ENCODE measurements at regions not wholly inside any gene's neighbourhood (a gene's known extent, or its start where the extent isn't known, plus 50 kb on each side); places are given as distances from the start of the nearest gene placed in this dataset.

DNA sequence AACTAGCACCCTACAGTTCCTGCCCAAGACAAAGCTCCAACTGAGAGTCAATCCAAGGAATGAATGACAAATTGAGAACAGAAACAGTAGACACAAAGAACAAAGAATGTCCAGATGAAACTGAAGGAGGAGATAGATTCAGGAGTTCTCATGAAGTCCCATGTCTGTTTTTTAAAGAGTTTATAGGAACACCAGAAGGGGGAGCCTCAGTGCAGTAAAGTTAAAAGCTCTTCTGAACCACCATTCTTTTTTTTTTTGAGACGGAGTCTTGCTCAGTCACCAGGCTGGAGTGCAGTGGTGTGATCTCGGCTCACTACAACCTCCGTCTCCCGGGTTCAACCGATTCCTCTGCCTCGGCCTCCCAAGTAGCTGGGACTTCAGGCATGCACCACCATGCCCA is 323.6 kb downstream of the MRPL39 start:
- TF ChIP-seq, protein P1, sequence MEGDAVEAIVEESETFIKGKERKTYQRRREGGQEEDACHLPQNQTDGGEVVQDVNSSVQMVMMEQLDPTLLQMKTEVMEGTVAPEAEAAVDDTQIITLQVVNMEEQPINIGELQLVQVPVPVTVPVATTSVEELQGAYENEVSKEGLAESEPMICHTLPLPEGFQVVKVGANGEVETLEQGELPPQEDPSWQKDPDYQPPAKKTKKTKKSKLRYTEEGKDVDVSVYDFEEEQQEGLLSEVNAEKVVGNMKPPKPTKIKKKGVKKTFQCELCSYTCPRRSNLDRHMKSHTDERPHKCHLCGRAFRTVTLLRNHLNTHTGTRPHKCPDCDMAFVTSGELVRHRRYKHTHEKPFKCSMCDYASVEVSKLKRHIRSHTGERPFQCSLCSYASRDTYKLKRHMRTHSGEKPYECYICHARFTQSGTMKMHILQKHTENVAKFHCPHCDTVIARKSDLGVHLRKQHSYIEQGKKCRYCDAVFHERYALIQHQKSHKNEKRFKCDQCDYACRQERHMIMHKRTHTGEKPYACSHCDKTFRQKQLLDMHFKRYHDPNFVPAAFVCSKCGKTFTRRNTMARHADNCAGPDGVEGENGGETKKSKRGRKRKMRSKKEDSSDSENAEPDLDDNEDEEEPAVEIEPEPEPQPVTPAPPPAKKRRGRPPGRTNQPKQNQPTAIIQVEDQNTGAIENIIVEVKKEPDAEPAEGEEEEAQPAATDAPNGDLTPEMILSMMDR (IDR thresholded peaks at IDR 0.05) = no peak
- no peak overlapping the region for H3K27ac ChIP-seq
- no peak overlapping the region for H3K4me3 ChIP-seq
- no peak for DNase-seq (ENCODE audit: low spot score)

DNA sequence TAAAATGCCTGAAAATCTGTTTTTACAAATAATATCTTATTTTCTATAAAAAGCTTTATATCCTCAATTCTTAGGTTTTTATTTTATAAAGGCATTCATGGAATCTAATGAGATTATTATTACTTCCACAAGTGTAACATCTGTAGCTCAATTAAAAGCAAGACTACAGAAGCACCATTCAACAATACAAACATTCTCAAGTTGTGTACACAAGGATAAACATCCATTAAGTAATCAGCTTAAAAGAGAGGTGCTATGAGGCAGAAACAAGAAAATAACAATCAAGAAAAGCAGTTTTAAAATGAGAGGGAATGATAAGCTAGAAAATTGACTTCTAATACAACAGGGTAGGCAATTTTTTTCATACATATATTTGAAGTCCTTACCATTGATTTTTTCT is 326.1 kb downstream of the MRPL39 start:
- Histone ChIP-seq H3K27ac (no peak overlapping the region), H3K4me3 (no peak overlapping the region)
- TF ChIP-seq, protein P1 (IDR thresholded peaks at IDR 0.05) = no peak
- DNase-seq (ENCODE audit: low spot score) = no peak

DNA sequence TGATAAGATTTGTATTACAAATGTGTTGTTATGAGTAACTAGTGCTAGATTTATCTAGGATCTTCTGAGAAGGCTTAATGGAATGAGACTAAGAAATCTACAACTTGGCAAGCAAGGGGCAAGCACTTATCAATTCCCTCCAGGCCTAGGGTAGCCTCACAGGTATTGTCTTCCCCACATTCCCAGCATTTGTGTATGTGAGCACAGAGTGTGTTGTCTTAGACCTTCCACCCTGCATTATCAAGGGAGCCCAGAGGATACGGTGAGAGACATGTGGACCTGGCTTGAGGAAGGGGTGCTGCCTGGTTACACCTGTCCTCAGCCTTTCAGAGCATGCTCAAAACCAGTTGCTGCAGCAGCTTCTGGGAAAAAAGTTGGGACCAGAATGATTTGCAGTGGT is 327.2 kb downstream of the MRPL39 start:
- DNase-seq (ENCODE audit: low spot score) = no peak
- TF ChIP-seq, protein P1 (IDR thresholded peaks at IDR 0.05) = no peak
- Histone ChIP-seq H3K27ac (no peak overlapping the region), H3K4me3 (no peak overlapping the region)

DNA sequence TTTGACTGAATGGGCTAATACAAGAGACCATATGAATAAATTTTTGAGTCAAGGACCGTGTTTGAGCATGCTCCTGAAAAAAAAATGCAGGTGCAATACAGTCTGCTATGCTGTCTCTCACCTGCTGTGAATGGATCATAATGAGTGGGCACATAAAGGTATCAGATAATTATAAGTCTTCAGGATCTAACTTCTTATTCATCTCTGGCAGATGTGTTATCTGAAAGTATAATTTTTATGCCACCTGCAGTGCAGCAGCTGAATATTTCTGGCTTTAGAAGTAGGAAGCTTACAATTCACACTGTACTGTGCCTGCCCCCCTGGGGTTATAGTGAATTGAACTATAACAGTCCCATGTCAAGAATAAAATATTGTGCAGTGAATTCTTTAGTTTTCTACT is 333.3 kb downstream of the MRPL39 start:
- H3K4me3 ChIP-seq = no peak overlapping the region
- TF ChIP-seq, protein P1 (IDR thresholded peaks at IDR 0.05) = no peak
- H3K27ac ChIP-seq = no peak overlapping the region
- no peak for DNase-seq (ENCODE audit: low spot score)

DNA sequence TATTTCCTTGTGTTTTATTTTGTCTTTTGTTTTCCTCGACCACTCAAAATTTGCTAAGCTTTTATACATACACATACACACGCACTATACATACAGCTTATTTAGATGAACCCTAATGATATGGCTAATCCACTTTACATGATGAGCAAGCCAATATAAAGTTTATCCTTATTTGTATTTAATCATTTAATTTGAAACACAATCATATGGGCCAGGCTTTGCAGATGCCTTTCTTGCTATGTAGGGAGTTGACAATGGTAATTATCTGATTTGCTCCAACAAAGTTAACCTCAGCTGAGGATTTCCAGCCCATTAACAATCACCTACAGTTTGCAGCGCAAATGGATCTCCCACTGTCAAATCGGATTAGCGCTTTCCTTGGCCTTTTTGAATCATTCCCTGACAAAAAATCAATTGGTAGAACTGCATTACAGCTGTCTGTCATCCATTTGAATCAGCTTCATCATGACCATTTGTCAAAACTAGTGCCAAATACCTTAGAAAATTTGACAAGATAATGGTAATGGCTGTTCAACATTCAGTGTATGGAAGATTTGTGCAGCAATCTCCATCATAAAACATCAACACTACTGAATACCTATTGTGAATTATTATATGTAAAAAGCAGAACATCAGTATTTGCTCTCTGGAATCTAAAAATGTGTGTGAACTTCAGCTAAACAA is 352.6 kb downstream of the MRPL39 start:
- Histone ChIP-seq H3K4me3 (no peak overlapping the region), H3K27ac (no peak overlapping the region)
- TF ChIP-seq, protein P1 (IDR thresholded peaks at IDR 0.05) = no peak
- no peak for DNase-seq (ENCODE audit: low spot score)

DNA sequence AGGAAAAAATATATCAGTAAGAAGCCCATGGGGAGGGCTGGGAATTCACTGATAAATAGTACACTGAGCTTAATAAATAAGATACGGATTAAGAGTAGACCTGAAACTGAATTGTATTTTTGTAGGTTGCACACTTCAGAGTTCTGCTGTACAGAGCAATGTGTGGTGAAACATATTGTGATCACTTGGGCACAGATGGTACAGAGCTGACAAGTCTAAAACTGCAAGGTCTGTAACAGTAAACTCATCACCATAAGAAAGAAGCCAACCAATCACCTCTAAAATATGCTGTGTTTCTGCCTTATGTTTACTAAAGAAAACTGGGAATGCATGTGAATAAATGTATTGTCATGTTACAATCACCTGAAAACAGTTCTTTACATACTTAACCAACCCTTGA is 360.7 kb downstream of the MRPL39 start:
- Histone ChIP-seq H3K27ac (no peak overlapping the region), H3K4me3 (no peak overlapping the region)
- TF ChIP-seq, protein P1 (IDR thresholded peaks at IDR 0.05) = no peak
- DNase-seq (ENCODE audit: low spot score) = no peak

DNA sequence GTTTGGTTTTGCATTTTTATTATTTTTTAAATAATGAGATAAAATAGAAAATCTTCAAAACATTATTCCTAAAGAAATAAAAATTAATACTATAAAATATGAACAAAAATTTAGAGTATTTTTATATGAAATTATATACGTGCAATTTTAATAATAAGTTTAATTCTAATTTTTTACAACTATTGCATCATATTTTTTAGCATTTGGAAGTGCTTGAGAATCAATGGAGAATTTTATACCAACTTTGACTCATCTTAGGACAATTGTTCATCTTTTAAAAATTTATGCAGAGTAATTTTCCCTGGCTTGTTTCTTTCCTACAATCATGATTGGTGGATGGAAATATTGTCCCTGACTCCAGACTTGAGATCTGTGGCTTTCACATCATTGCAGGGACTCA is 362.5 kb downstream of the MRPL39 start:
- no peak for DNase-seq (ENCODE audit: low spot score)
- TF ChIP-seq, protein P1 (IDR thresholded peaks at IDR 0.05) = no peak
- Histone ChIP-seq H3K4me3 (no peak overlapping the region), H3K27ac (no peak overlapping the region)
